PC-3 (cell line): ENCODE measurements at regions not wholly inside any gene's neighbourhood (a gene's known extent, or its start where the extent isn't known, plus 50 kb on each side); places are given as distances from the start of the nearest gene placed in this dataset.

Source experiments
- CTCF ChIP-seq: fragments of 300-600 bp; sonication (generic); conservative IDR thresholded peaks from 2 replicates; pipeline ENCODE4 v1.5.1; 2017; ENCODE audit warnings: antibody characterized with exemption, low read depth, mild to moderate bottlenecking, low read length
- EZH2 ChIP-seq: fragments of 300-600 bp; sonication (generic); IDR thresholded peaks from one replicate; pipeline ENCODE4 v1.6.1; 2017; ENCODE audit warnings: antibody characterized with exemption, mild to moderate bottlenecking, low read length; ENCODE audit not compliant: unreplicated experiment
- EZH2phosphoT487 ChIP-seq: fragments of 300-600 bp; sonication (generic); IDR thresholded peaks from 2 replicates; pipeline ENCODE4 v1.6.1; 2018; ENCODE audit warnings: mild to moderate bottlenecking, antibody characterized with exemption, low read length, borderline replicate concordance

- TF ChIP-seq CTCF: no peak
- no peak for TF ChIP-seq EZH2
- TF ChIP-seq EZH2phosphoT487: no peak
Measured at GRCh38 chr2:217206016-217206725, 346.3 kb upstream of the TNP1 start.
